GM23338 (cell line): ENCODE measurements at regions not wholly inside any gene's neighbourhood (a gene's known extent, or its start where the extent isn't known, plus 50 kb on each side); places are given as distances from the start of the nearest gene placed in this dataset.

ENCODE experiments used
- ATAC-seq: fragments of 200-7000 bp; cut with Tn5 transposase; 3 replicates; pipeline ENCODE4 v1.9.1; 2020
- DNase-seq: peaks from one replicate; pipeline ENCODE4 v3.0.0-alpha.2; 2015; ENCODE audit warnings: low spot score
- H2AFZ ChIP-seq: fragments of 200-600 bp; sonication (generic); 2 replicates; pipeline ENCODE4 v1.8.0; 2016; ENCODE audit warnings: antibody characterized with exemption, mild to moderate bottlenecking, moderate library complexity
- H3F3A ChIP-seq: fragments of 200-600 bp; sonication (generic); replicated peaks from 2 replicates; pipeline ENCODE4 v1.8.0; 2017; ENCODE audit warnings: antibody characterized with exemption, mixed run types, low read depth
- H3K27ac ChIP-seq: fragments of 200-600 bp; sonication (generic); 2 replicates; pipeline ENCODE4 v1.6.1; 2016; ENCODE audit warnings: low read depth
- H3K27me3 ChIP-seq: fragments of 200-600 bp; sonication (generic); 2 replicates; pipeline ENCODE4 v1.8.0; 2016; ENCODE audit warnings: mild to moderate bottlenecking, mixed run types, moderate library complexity; ENCODE audit not compliant: insufficient read depth
- H3K36me3 ChIP-seq: fragments of 200-600 bp; sonication (generic); 2 replicates; pipeline ENCODE4 v1.8.0; 2016; ENCODE audit warnings: mild to moderate bottlenecking; ENCODE audit not compliant: insufficient read depth
- H3K4me1 ChIP-seq: fragments of 200-600 bp; sonication (generic); 2 replicates; pipeline ENCODE4 v1.8.0; 2016; ENCODE audit warnings: mild to moderate bottlenecking, moderate library complexity; ENCODE audit not compliant: insufficient read depth
- H3K4me2 ChIP-seq: fragments of 200-600 bp; sonication (generic); 2 replicates; pipeline ENCODE4 v1.7.1; 2017; ENCODE audit warnings: mixed run types
- H3K4me3 ChIP-seq: fragments of 200-600 bp; sonication (generic); 2 replicates; pipeline ENCODE4 v1.6.1; 2016; ENCODE audit warnings: mixed run types
- H3K79me2 ChIP-seq: fragments of 200-600 bp; sonication (generic); replicated peaks from 2 replicates; pipeline ENCODE4 v1.8.0; 2017; ENCODE audit warnings: mild to moderate bottlenecking; ENCODE audit not compliant: insufficient read depth
- H3K9me2 ChIP-seq: fragments of 200-600 bp; sonication (generic); 2 replicates; pipeline ENCODE4 v1.8.0; 2017; ENCODE audit not compliant: insufficient read depth
- H4K20me1 ChIP-seq: fragments of 200-600 bp; sonication (generic); replicated peaks from 2 replicates; pipeline ENCODE4 v1.8.0; 2017; ENCODE audit warnings: mild to moderate bottlenecking; ENCODE audit not compliant: insufficient read depth
- H3K27ac Mint-ChIP-seq: 2 replicates; pipeline ENCODE4 v1.8.0; 2020; ENCODE audit warnings: inconsistent platforms, mild to moderate bottlenecking, moderate library complexity, mixed read lengths
- H3K27me3 Mint-ChIP-seq: 3 replicates; pipeline ENCODE4 v1.8.0; 2022; ENCODE audit warnings: low read depth, mild to moderate bottlenecking, moderate library complexity, mixed read lengths, inconsistent platforms; ENCODE audit not compliant: insufficient read depth, poor library complexity
- H3K36me3 Mint-ChIP-seq: 3 replicates; pipeline ENCODE4 v1.8.0; 2021; ENCODE audit warnings: low read depth, mild to moderate bottlenecking, inconsistent platforms, moderate library complexity, mixed read lengths
- H3K4me1 Mint-ChIP-seq: 3 replicates; pipeline ENCODE4 v1.8.0; 2020; ENCODE audit warnings: mild to moderate bottlenecking, inconsistent platforms, mixed read lengths
- H3K4me3 Mint-ChIP-seq: 3 replicates; pipeline ENCODE4 v1.8.0; 2021; ENCODE audit warnings: moderate library complexity, mild to moderate bottlenecking, inconsistent platforms, mixed read lengths
- H3K9me3 Mint-ChIP-seq: 3 replicates; pipeline ENCODE4 v1.8.0; 2020; ENCODE audit warnings: moderate library complexity, mild to moderate bottlenecking, inconsistent platforms, mixed read lengths
- EZH2 ChIP-seq: fragments of 200-600 bp; sonication (generic); IDR thresholded peaks from one replicate; pipeline ENCODE4 v1.8.0; 2017; ENCODE audit warnings: antibody characterized with exemption, mild to moderate bottlenecking, low read depth; ENCODE audit not compliant: unreplicated experiment
- EZH2phosphoT487 ChIP-seq: fragments of 200-600 bp; sonication (generic); IDR thresholded peaks from one replicate; pipeline ENCODE4 v1.8.1; 2018; ENCODE audit warnings: antibody characterized with exemption; ENCODE audit not compliant: unreplicated experiment
- JUNB ChIP-seq: IDR thresholded peaks from one replicate; pipeline ENCODE4 v1.6.1; 2016; ENCODE audit warnings: antibody characterized with exemption; ENCODE audit not compliant: unreplicated experiment
- NANOG ChIP-seq: IDR thresholded peaks from 2 replicates; pipeline ENCODE4 v1.6.1; 2016; ENCODE audit warnings: antibody characterized with exemption, borderline replicate concordance
- POLR2AphosphoS5 ChIP-seq: IDR thresholded peaks from 2 replicates; pipeline ENCODE4 v1.6.1; 2016; ENCODE audit warnings: antibody characterized with exemption, low read depth
- STAT1 ChIP-seq: IDR thresholded peaks from one replicate; pipeline ENCODE4 v1.6.1; 2016; ENCODE audit warnings: antibody characterized with exemption; ENCODE audit not compliant: unreplicated experiment
- ZNF114 ChIP-seq: fragments of 250-450 bp; sonication (Bioruptor Pico); IDR thresholded peaks from 2 replicates; pipeline ENCODE4 v1.5.0; 2020; ENCODE audit warnings: mild to moderate bottlenecking, moderate library complexity
- ZNF331 ChIP-seq: fragments of 250-450 bp; sonication (Bioruptor Pico); IDR thresholded peaks from 2 replicates; pipeline ENCODE4 v1.5.0; 2020; ENCODE audit warnings: low read depth, mild to moderate bottlenecking, moderate library complexity
- ZNF462 ChIP-seq: fragments of 250-450 bp; sonication (Bioruptor Pico); IDR thresholded peaks from 2 replicates; pipeline ENCODE4 v1.5.0; 2020; ENCODE audit warnings: mild to moderate bottlenecking, moderate library complexity
- TF ChIP-seq, protein P1 (sequence below): IDR thresholded peaks from one replicate; pipeline ENCODE4 v1.6.1; 2018; ENCODE audit warnings: antibody characterized with exemption; ENCODE audit not compliant: unreplicated experiment
- TF ChIP-seq, protein P2 (sequence below), 2 experiments: fragments of 200-600 bp in 1 of 2; sonication (generic) in 1 of 2; conservative IDR thresholded peaks; 2 replicates each; pipeline versions ENCODE4 v1.5.1 to v1.6.1; 2016 to 2017; ENCODE audit warnings: antibody characterized with exemption in 2 of 2, low read depth in 2 of 2, mild to moderate bottlenecking in 2 of 2, moderate library complexity in 1 of 2
- TF ChIP-seq, protein P3 (sequence below): IDR thresholded peaks from 2 replicates; pipeline ENCODE4 v1.6.1; 2016; ENCODE audit warnings: antibody characterized with exemption

DNA sequence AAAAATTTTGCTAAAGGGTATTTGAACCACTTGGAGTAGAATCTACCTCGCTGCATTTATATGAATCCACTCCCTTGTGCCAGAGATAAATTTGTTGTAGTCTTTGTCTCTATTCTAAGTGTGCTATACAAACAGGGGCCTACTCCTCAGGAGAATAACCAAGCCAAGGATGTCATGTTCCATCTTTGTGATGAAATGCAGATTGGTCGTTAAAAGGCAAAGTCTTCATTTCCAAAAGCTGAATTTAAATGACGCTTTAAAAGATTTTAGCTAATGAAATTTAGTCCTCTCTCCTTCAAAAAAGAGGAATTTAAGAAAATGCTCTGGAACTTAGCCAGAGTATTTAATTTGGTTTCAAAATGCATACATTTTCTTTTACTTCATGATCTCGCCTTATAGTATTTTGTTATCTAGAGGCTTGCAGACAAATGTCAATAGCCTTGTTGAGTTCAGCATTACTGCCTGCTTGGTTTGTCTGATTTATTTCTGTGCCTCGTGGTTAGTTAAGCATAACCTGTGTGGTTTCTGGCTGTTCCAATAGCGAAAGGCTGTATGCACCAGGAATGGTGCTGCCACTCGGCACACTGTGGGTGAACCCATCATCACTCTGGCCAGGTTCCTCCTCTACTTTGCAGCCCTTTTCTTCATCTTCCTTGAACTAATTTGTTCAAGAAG lies 417.6 kb downstream of the ZNF521 start:
- TF ChIP-seq ZNF462 (CRISPR knock-in tag) (no peak), NANOG (no peak), JUNB (no peak), EZH2phosphoT487 (no peak), ZNF331 (no peak), ZNF114 (CRISPR knock-in tag) (no peak), EZH2 (no peak), POLR2AphosphoS5 (no peak), STAT1 (no peak)
- TF ChIP-seq, protein P1, sequence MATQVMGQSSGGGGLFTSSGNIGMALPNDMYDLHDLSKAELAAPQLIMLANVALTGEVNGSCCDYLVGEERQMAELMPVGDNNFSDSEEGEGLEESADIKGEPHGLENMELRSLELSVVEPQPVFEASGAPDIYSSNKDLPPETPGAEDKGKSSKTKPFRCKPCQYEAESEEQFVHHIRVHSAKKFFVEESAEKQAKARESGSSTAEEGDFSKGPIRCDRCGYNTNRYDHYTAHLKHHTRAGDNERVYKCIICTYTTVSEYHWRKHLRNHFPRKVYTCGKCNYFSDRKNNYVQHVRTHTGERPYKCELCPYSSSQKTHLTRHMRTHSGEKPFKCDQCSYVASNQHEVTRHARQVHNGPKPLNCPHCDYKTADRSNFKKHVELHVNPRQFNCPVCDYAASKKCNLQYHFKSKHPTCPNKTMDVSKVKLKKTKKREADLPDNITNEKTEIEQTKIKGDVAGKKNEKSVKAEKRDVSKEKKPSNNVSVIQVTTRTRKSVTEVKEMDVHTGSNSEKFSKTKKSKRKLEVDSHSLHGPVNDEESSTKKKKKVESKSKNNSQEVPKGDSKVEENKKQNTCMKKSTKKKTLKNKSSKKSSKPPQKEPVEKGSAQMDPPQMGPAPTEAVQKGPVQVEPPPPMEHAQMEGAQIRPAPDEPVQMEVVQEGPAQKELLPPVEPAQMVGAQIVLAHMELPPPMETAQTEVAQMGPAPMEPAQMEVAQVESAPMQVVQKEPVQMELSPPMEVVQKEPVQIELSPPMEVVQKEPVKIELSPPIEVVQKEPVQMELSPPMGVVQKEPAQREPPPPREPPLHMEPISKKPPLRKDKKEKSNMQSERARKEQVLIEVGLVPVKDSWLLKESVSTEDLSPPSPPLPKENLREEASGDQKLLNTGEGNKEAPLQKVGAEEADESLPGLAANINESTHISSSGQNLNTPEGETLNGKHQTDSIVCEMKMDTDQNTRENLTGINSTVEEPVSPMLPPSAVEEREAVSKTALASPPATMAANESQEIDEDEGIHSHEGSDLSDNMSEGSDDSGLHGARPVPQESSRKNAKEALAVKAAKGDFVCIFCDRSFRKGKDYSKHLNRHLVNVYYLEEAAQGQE, result no peak
- TF ChIP-seq, protein P2, sequence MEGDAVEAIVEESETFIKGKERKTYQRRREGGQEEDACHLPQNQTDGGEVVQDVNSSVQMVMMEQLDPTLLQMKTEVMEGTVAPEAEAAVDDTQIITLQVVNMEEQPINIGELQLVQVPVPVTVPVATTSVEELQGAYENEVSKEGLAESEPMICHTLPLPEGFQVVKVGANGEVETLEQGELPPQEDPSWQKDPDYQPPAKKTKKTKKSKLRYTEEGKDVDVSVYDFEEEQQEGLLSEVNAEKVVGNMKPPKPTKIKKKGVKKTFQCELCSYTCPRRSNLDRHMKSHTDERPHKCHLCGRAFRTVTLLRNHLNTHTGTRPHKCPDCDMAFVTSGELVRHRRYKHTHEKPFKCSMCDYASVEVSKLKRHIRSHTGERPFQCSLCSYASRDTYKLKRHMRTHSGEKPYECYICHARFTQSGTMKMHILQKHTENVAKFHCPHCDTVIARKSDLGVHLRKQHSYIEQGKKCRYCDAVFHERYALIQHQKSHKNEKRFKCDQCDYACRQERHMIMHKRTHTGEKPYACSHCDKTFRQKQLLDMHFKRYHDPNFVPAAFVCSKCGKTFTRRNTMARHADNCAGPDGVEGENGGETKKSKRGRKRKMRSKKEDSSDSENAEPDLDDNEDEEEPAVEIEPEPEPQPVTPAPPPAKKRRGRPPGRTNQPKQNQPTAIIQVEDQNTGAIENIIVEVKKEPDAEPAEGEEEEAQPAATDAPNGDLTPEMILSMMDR (conservative IDR thresholded peaks at IDR 0.05; ENCODE audit: low read depth in 2 of 2), result no peak
- TF ChIP-seq, protein P3, sequence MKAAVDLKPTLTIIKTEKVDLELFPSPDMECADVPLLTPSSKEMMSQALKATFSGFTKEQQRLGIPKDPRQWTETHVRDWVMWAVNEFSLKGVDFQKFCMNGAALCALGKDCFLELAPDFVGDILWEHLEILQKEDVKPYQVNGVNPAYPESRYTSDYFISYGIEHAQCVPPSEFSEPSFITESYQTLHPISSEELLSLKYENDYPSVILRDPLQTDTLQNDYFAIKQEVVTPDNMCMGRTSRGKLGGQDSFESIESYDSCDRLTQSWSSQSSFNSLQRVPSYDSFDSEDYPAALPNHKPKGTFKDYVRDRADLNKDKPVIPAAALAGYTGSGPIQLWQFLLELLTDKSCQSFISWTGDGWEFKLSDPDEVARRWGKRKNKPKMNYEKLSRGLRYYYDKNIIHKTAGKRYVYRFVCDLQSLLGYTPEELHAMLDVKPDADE, result no peak
- no peak overlapping the region for H3K27ac Mint-ChIP-seq
- no peaks in the 10 kb centered on the region for H3K79me2 ChIP-seq
- H3F3A ChIP-seq, result no peaks in the 10 kb centered on the region
- H3K4me2 ChIP-seq, result no peak overlapping the region
- H3K4me1 ChIP-seq, result peaks cover 18% of the 10 kb centered on the region
- no peak overlapping the region for H2AFZ ChIP-seq
- no peaks in the 10 kb centered on the region for H3K27me3 ChIP-seq
- H3K4me1 Mint-ChIP-seq, result peaks cover 15% of the 10 kb centered on the region
- no peak overlapping the region for H3K4me3 Mint-ChIP-seq
- no peaks in the 10 kb centered on the region for H4K20me1 ChIP-seq
- no peaks in the 10 kb centered on the region for H3K9me3 Mint-ChIP-seq
- no peak for ATAC-seq
- no peaks in the 10 kb centered on the region for H3K27me3 Mint-ChIP-seq
- no peaks in the 10 kb centered on the region; the same call in 2 of the 3 replicates for H3K36me3 Mint-ChIP-seq
- no peak overlapping the region for H3K27ac ChIP-seq
- DNase-seq, result no peak
- no peaks in the 10 kb centered on the region for H3K36me3 ChIP-seq
- no peak overlapping the region for H3K4me3 ChIP-seq
- peaks cover 12% of the 10 kb centered on the region for H3K9me2 ChIP-seq
